SK-N-SH treated with all-trans-retinoic acid at 6 μM for 48 hours (cell line): ENCODE measurements at regions not wholly inside any gene's neighbourhood (a gene's known extent, or its start where the extent isn't known, plus 50 kb on each side); places are given as distances from the start of the nearest gene placed in this dataset.

Experiments used
- ATAC-seq: fragments of 200-7000 bp; cut with Tn5 transposase; 3 replicates; pipeline ENCODE4 v1.9.1; 2020; ENCODE audit warnings: mild to moderate bottlenecking, moderate library complexity
- ARNTL ChIP-seq: fragments of 450-650 bp; formaldehyde crosslinking; IDR thresholded peaks from 2 replicates; pipeline ENCODE4 v1.5.0; 2020; ENCODE audit warnings: low read depth, mild to moderate bottlenecking, moderate library complexity, borderline replicate concordance
- BACH2 ChIP-seq: fragments of 250-450 bp; sonication (Bioruptor Pico); IDR thresholded peaks from 2 replicates; pipeline ENCODE4 v1.9.0; 2021; ENCODE audit warnings: mild to moderate bottlenecking, borderline replicate concordance
- CREB5 ChIP-seq: fragments of 250-450 bp; sonication (Bioruptor Pico); IDR thresholded peaks from 2 replicates; pipeline ENCODE4 v1.5.1; 2020; ENCODE audit warnings: low read depth, mild to moderate bottlenecking, moderate library complexity
- CSDC2 ChIP-seq: fragments of 250-450 bp; sonication (Bioruptor Pico); IDR thresholded peaks from 2 replicates; pipeline ENCODE4 v1.5.0; 2020; ENCODE audit warnings: mild to moderate bottlenecking, moderate library complexity
- CSRNP3 ChIP-seq: fragments of 250-450 bp; sonication (Bioruptor Pico); IDR thresholded peaks from 2 replicates; pipeline ENCODE4 v1.5.1; 2021; ENCODE audit warnings: mild to moderate bottlenecking, moderate library complexity
- ESRRG ChIP-seq: fragments of 250-450 bp; sonication (Bioruptor Pico); IDR thresholded peaks from 2 replicates; pipeline ENCODE4 v1.6.1; 2021; ENCODE audit warnings: mild to moderate bottlenecking
- ISL1 ChIP-seq: fragments of 250-450 bp; sonication (Bioruptor Pico); IDR thresholded peaks from 2 replicates; pipeline ENCODE4 v2.1.2; 2022; ENCODE audit warnings: mild to moderate bottlenecking, moderate library complexity
- OSR1 ChIP-seq: fragments of 250-450 bp; sonication (Bioruptor Pico); IDR thresholded peaks from 2 replicates; pipeline ENCODE4 v1.8.0; 2022; ENCODE audit warnings: moderate library complexity, mild to moderate bottlenecking, inconsistent platforms
- PATZ1 ChIP-seq: fragments of 250-450 bp; sonication (Bioruptor Pico); IDR thresholded peaks from 2 replicates; pipeline ENCODE4 v1.8.0; 2020; ENCODE audit warnings: mild to moderate bottlenecking, moderate library complexity, borderline replicate concordance
- POU6F1 ChIP-seq: fragments of 250-450 bp; sonication (Bioruptor Pico); IDR thresholded peaks from 2 replicates; pipeline ENCODE4 v1.8.0; 2021; ENCODE audit warnings: low read depth, mild to moderate bottlenecking, moderate library complexity, borderline replicate concordance
- PPARA ChIP-seq: fragments of 250-450 bp; sonication (Bioruptor Pico); IDR thresholded peaks from 2 replicates; pipeline ENCODE4 v1.5.0; 2020; ENCODE audit warnings: mild to moderate bottlenecking, borderline replicate concordance
- TCF4 ChIP-seq: fragments of 250-450 bp; sonication (Bioruptor Pico); IDR thresholded peaks from 2 replicates; pipeline ENCODE4 v1.8.0; 2021; ENCODE audit warnings: mild to moderate bottlenecking, moderate library complexity, borderline replicate concordance
- TSHZ2 ChIP-seq: fragments of 250-450 bp; sonication (Bioruptor Pico); IDR thresholded peaks from 2 replicates; pipeline ENCODE4 v1.5.0; 2020; ENCODE audit warnings: mild to moderate bottlenecking, moderate library complexity
- ZFP3 ChIP-seq: fragments of 250-450 bp; sonication (Bioruptor Pico); IDR thresholded peaks from 2 replicates; pipeline ENCODE4 v1.5.0; 2020; ENCODE audit warnings: mild to moderate bottlenecking, moderate library complexity
- ZFP30 ChIP-seq: fragments of 450-650 bp; formaldehyde crosslinking; IDR thresholded peaks from 2 replicates; pipeline ENCODE4 v1.5.0; 2022; ENCODE audit warnings: mild to moderate bottlenecking, moderate library complexity
- ZNF565 ChIP-seq: fragments of 450-650 bp; formaldehyde crosslinking; conservative IDR thresholded peaks from 2 replicates; pipeline ENCODE4 v1.5.0; 2020; ENCODE audit warnings: low read depth, mild to moderate bottlenecking, moderate library complexity
- ZNF70 ChIP-seq: fragments of 450-650 bp; formaldehyde crosslinking; IDR thresholded peaks from 2 replicates; pipeline ENCODE4 v1.5.0; 2020; ENCODE audit warnings: mild to moderate bottlenecking, moderate library complexity
- ZNF8 ChIP-seq: fragments of 450-650 bp; formaldehyde crosslinking; IDR thresholded peaks from 2 replicates; pipeline ENCODE4 v1.5.0; 2020; ENCODE audit warnings: mild to moderate bottlenecking, moderate library complexity

- TF ChIP-seq ZNF8 (CRISPR knock-in tag), result no peak
- TF ChIP-seq ZFP30, result no peak
- TF ChIP-seq ISL1, result no peak
- no peak for TF ChIP-seq PATZ1
- no peak for TF ChIP-seq OSR1
These were observed 1923.8 kb upstream of the CELF4 start (continued) for GRCh38 chr18:39489431-39489830.

- TF ChIP-seq TSHZ2 (CRISPR knock-in tag) (no peak), TCF4 (CRISPR knock-in tag) (no peak), ZNF8 (CRISPR knock-in tag) (no peak), ARNTL (no peak), ZNF565 (CRISPR knock-in tag) (no peak), ISL1 (no peak), PPARA (CRISPR knock-in tag) (no peak), ZFP3 (no peak), CSDC2 (CRISPR knock-in tag) (no peak)
- no peak for ATAC-seq
These were observed 1922.3 kb upstream of the CELF4 start for GRCh38 chr18:39487932-39488331.

GRCh38 chr18:39486268-39486667 lies 1920.7 kb upstream of the CELF4 start:
- TF ChIP-seq BACH2 (CRISPR knock-in tag) (no peak), POU6F1 (CRISPR knock-in tag) (no peak), PPARA (CRISPR knock-in tag) (no peak), CSRNP3 (no peak), CSDC2 (CRISPR knock-in tag) (no peak), ARNTL (no peak), TCF4 (CRISPR knock-in tag) (no peak), CREB5 (CRISPR knock-in tag) (no peak), OSR1 (no peak), ZNF70 (CRISPR knock-in tag) (no peak), ZFP3 (no peak)
- no peak for ATAC-seq

- TF ChIP-seq ISL1, result peak; percentile 26; the same call in 1 of the 2 replicates
- no peak for TF ChIP-seq CSDC2 (CRISPR knock-in tag)
- ATAC-seq, result no peak
These were observed 1920.1 kb upstream of the CELF4 start for GRCh38 chr18:39485696-39486095.

- no peak for ATAC-seq
- TF ChIP-seq CREB5 (CRISPR knock-in tag) (no peak), ZNF8 (CRISPR knock-in tag) (no peak), PATZ1 (no peak), ISL1 (no peak), TSHZ2 (CRISPR knock-in tag) (no peak), ARNTL (no peak), ESRRG (CRISPR knock-in tag) (no peak), ZNF565 (CRISPR knock-in tag) (no peak)
These were observed 1915.7 kb upstream of the CELF4 start for GRCh38 chr18:39481281-39481680.
